22Rv1 (cell line): ENCODE measurements at regions not wholly inside any gene's neighbourhood (a gene's known extent, or its start where the extent isn't known, plus 50 kb on each side); places are given as distances from the start of the nearest gene placed in this dataset.

Experiments used
- ZFX ChIP-seq: fragments of 450-650 bp; IDR thresholded peaks from 2 replicates; pipeline ENCODE4 v1.6.1; 2017; ENCODE audit warnings: antibody characterized with exemption, borderline replicate concordance
- TF ChIP-seq, protein P1 (sequence below): fragments of 450-650 bp; IDR thresholded peaks from 2 replicates; pipeline ENCODE4 v1.5.1; 2017; ENCODE audit warnings: mild to moderate bottlenecking

GRCh38 chr16:65648101-65648500 is 526.2 kb upstream of the CDH11 start:
- TF ChIP-seq, protein P1, sequence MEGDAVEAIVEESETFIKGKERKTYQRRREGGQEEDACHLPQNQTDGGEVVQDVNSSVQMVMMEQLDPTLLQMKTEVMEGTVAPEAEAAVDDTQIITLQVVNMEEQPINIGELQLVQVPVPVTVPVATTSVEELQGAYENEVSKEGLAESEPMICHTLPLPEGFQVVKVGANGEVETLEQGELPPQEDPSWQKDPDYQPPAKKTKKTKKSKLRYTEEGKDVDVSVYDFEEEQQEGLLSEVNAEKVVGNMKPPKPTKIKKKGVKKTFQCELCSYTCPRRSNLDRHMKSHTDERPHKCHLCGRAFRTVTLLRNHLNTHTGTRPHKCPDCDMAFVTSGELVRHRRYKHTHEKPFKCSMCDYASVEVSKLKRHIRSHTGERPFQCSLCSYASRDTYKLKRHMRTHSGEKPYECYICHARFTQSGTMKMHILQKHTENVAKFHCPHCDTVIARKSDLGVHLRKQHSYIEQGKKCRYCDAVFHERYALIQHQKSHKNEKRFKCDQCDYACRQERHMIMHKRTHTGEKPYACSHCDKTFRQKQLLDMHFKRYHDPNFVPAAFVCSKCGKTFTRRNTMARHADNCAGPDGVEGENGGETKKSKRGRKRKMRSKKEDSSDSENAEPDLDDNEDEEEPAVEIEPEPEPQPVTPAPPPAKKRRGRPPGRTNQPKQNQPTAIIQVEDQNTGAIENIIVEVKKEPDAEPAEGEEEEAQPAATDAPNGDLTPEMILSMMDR, result no peak
- TF ChIP-seq ZFX, result no peak
